ENCODE measurements at regions not wholly inside any gene's neighbourhood (a gene's known extent, or its start where the extent isn't known, plus 50 kb on each side); places are given as distances from the start of the nearest gene placed in this dataset.

GRCh38 chr2:215627771-215628170 is 191.9 kb upstream of the FN1 start:
- Histone ChIP-seq H3K4me1 (ENCODE audit: insufficient read depth) (peaks cover 3% of the 10 kb centered on the region), H3K9me3 (no peaks in the 10 kb centered on the region), H3K27ac (no peak overlapping the region), H3K36me3 (no peaks in the 10 kb centered on the region), H3K27me3 (no peaks in the 10 kb centered on the region), H3K4me3 (no peak overlapping the region)
- no peak for TF ChIP-seq POLR2A (IDR thresholded peaks at IDR 0.05)
- TF ChIP-seq CTCF (IDR thresholded peaks at IDR 0.05), result no peak
- no peak for TF ChIP-seq EP300 (IDR thresholded peaks at IDR 0.05)
- no peak for DNase-seq
- intact Hi-C loops (cut with DNase I), result no loop called here
- WGBS, 3 donors, result 80 to 93% (median 91%) methylated on average over 1 of the region's 1 CpG

- 71 to 80% (median 73%) methylated on average over 5 of the region's 5 CpGs for WGBS, 3 donors
- DNase-seq, result no peak
- TF ChIP-seq POLR2A (IDR thresholded peaks at IDR 0.05) (no peak), EP300 (IDR thresholded peaks at IDR 0.05) (no peak), CTCF (IDR thresholded peaks at IDR 0.05) (no peak)
- intact Hi-C loops (cut with DNase I), result no loop called here
- Histone ChIP-seq H3K4me3 (no peak overlapping the region), H3K36me3 (no peaks in the 10 kb centered on the region), H3K27me3 (no peaks in the 10 kb centered on the region), H3K4me1 (ENCODE audit: insufficient read depth) (peaks cover 6% of the 10 kb centered on the region), H3K9me3 (no peaks in the 10 kb centered on the region), H3K27ac (no peak overlapping the region)
Measured at GRCh38 chr2:215626812-215627281, 191.0 kb upstream of the FN1 start.

GRCh38 chr2:215626063-215626462 is 190.2 kb upstream of the FN1 start:
- Histone ChIP-seq H3K27me3 (no peaks in the 10 kb centered on the region), H3K4me1 (ENCODE audit: insufficient read depth) (peaks cover 6% of the 10 kb centered on the region), H3K9me3 (no peaks in the 10 kb centered on the region), H3K36me3 (no peaks in the 10 kb centered on the region), H3K27ac (no peak overlapping the region), H3K4me3 (no peak overlapping the region)
- 81 to 87% (median 87%) methylated on average over 1 of the region's 1 CpG for whole genome bisulfite sequencing, 3 donors
- no peak for DNase-seq
- TF ChIP-seq EP300 (IDR thresholded peaks at IDR 0.05), result no peak
- TF ChIP-seq CTCF (IDR thresholded peaks at IDR 0.05), result no peak
- no peak for TF ChIP-seq POLR2A (IDR thresholded peaks at IDR 0.05)
- intact Hi-C loops (cut with DNase I), result no loop called here

GRCh38 chr2:215625207-215625606 is 189.3 kb upstream of the FN1 start:
- intact Hi-C loops (cut with DNase I), result no loop called here
- Histone ChIP-seq H3K27me3 (no peaks in the 10 kb centered on the region), H3K27ac (no peak overlapping the region), H3K4me1 (ENCODE audit: insufficient read depth) (peaks cover 6% of the 10 kb centered on the region), H3K4me3 (no peak overlapping the region), H3K36me3 (no peaks in the 10 kb centered on the region), H3K9me3 (no peaks in the 10 kb centered on the region)
- TF ChIP-seq POLR2A (IDR thresholded peaks at IDR 0.05) (no peak), CTCF (IDR thresholded peaks at IDR 0.05) (no peak), EP300 (IDR thresholded peaks at IDR 0.05) (no peak)
- WGBS, 3 donors, result 90 to 96% (median 90%) methylated on average over 2 of the region's 2 CpGs
- no peak for DNase-seq

Data from ovary (tissue), 7 donors.